Prostate gland (tissue), 2 donors: ENCODE measurements at regions not wholly inside any gene's neighbourhood (a gene's known extent, or its start where the extent isn't known, plus 50 kb on each side); places are given as distances from the start of the nearest gene placed in this dataset.

ENCODE experiments used
- CTCF ChIP-seq, 4 experiments: fragments of 200-600 bp in 2 of 4; fragments of 450-650 bp in 2 of 4; sonication (generic) in 2 of 4; IDR thresholded peaks; 1 replicate in 3 of 4; 2 replicates in 1 of 4; pipeline ENCODE4 v1.5.1; 2016 to 2019; ENCODE audit warnings: antibody characterized with exemption in 4 of 4, mild to moderate bottlenecking in 2 of 4, moderate library complexity in 2 of 4
- POLR2A ChIP-seq: fragments of 450-650 bp; IDR thresholded peaks from one replicate; pipeline ENCODE4 v1.6.1; 2016; ENCODE audit warnings: antibody characterized with exemption, mild to moderate bottlenecking
- POLR2AphosphoS5 ChIP-seq: sonication (generic); formaldehyde crosslinking; IDR thresholded peaks from one replicate; pipeline ENCODE4 v1.6.1; 2017; ENCODE audit warnings: antibody characterized with exemption

GRCh38 chr1:214107322-214108096, 119.7 kb downstream of the PROX1 start:
- no peak for TF ChIP-seq POLR2A
- no peak for TF ChIP-seq CTCF (IDR thresholded peaks at IDR 0.05)
- TF ChIP-seq POLR2AphosphoS5 = no peak
